ENCODE measurements at regions not wholly inside any gene's neighbourhood (a gene's known extent, or its start where the extent isn't known, plus 50 kb on each side); places are given as distances from the start of the nearest gene placed in this dataset.

DNA sequence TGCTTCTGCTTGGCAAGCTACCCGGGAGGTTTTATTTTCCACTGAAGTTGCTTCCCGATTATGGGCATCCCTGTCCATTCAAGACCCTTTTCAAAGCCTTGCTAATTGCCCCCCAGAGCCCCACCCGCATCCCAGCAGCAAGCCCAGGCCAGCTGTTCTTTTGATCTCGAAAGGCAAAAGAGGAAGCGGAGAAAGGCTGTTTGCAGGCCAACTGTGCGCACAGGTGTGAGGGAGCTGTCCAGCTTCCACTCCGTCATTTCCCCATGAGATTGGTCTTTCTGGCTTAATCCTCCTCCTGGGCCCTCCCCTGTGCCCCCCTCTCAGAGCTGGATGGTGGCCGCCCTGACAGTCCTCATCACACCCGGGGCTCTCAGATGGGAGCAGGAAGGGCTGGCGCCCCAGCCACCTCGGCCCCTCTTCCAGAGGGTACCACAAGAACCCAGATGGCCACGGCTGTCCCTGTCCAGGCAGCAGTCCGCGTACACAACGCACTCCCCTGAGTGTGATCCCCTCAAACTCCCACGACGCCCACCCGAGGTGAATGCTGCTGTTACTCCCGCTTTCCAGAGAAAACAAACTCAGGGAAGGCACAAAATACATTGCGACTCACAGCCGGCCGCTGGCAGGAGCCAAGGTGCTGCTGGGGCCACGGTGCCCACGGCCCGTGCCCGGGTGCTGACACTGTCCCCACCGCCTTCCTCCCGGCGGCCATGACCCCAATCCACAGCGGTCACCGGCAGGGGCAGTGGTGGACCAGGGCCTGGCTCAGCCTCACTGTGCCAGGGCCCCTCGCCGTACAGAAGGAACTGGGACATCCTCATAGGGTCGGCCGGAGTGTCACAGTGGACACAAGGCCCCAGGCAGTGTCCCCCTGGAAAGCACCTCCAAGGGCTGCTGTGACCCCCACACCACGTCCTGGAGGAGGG lies 121.9 kb downstream of the CRYAA start:
- ATAC-seq (ENCODE audit: low read depth) (peak; percentile 66), DNase-seq (peak; percentile 71)
- H3K9ac ChIP-seq (ENCODE audit: low read length): no peak overlapping the region
- Mint-ChIP-seq H3K27ac (peak overlapping the region; percentile 46), H3K9me3 (ENCODE audit: insufficient read depth) (peaks cover 5% of the 10 kb centered on the region), H3K4me1 (peaks cover 32% of the 10 kb centered on the region), H3K27me3 (peaks cover 22% of the 10 kb centered on the region), H3K4me3 (no peak overlapping the region)
- peaks cover 0 to 7% (median 3%) of the 10 kb centered on the region in 4 experiments for H3K27me3 ChIP-seq (replicated peaks in 1 of 4; ENCODE audit: control extremely low read depth in 1 of 4, control insufficient read depth in 3 of 4, insufficient read depth in 4 of 4, low read length in 3 of 4)
- no peak overlapping the region for H2AFZ ChIP-seq (ENCODE audit: insufficient read depth, low read depth, low read length, poor library complexity, severe bottlenecking)
- H3K4me1 ChIP-seq (ENCODE audit: control insufficient read depth in 2 of 2, insufficient read depth in 2 of 2, low read length in 2 of 2): peaks cover 22 to 31% of the 10 kb centered on the region in 2 donors
- H3K36me3 ChIP-seq (replicated peaks in 1 of 2; ENCODE audit: control extremely low read depth in 1 of 2, control insufficient read depth in 1 of 2, extremely low read depth in 1 of 2, insufficient read depth in 2 of 2, low read length in 1 of 2): no peaks in the 10 kb centered on the region
- intact Hi-C loops (cut with micrococcal nuclease): no loop called here
- peaks cover 0 to 17% (median 4%) of the 10 kb centered on the region in 3 donors for H3K9me3 ChIP-seq (ENCODE audit: control extremely low read depth in 1 of 3, control insufficient read depth in 2 of 3, insufficient read depth in 1 of 3, low read length in 2 of 3)
- 66% methylated on average over 35 of the region's 36 CpGs for WGBS (ENCODE audit: insufficient coverage)
- H3K79me2 ChIP-seq (ENCODE audit: control insufficient read depth, insufficient read depth, low read length): no peaks in the 10 kb centered on the region
- no peak overlapping the region for H3K4me3 ChIP-seq (ENCODE audit: control extremely low read depth in 1 of 5, extremely low read depth in 1 of 5, insufficient read depth in 1 of 5, low read depth in 2 of 5, low read length in 4 of 5)
- no peak overlapping the region for H3K27ac ChIP-seq (ENCODE audit: low read length in 2 of 2)
- no peak overlapping the region for H3K4me2 ChIP-seq (replicated peaks; ENCODE audit: low read depth, low read length, poor library complexity, severe bottlenecking)
- TF ChIP-seq EZH2 (IDR thresholded peaks at IDR 0.05; ENCODE audit: borderline replicate concordance, insufficient read depth, low read depth, low read length, poor library complexity, severe bottlenecking): no peak
- TF ChIP-seq, protein P1, sequence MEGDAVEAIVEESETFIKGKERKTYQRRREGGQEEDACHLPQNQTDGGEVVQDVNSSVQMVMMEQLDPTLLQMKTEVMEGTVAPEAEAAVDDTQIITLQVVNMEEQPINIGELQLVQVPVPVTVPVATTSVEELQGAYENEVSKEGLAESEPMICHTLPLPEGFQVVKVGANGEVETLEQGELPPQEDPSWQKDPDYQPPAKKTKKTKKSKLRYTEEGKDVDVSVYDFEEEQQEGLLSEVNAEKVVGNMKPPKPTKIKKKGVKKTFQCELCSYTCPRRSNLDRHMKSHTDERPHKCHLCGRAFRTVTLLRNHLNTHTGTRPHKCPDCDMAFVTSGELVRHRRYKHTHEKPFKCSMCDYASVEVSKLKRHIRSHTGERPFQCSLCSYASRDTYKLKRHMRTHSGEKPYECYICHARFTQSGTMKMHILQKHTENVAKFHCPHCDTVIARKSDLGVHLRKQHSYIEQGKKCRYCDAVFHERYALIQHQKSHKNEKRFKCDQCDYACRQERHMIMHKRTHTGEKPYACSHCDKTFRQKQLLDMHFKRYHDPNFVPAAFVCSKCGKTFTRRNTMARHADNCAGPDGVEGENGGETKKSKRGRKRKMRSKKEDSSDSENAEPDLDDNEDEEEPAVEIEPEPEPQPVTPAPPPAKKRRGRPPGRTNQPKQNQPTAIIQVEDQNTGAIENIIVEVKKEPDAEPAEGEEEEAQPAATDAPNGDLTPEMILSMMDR (IDR thresholded peaks at IDR 0.05): no peak
- H4K20me1 ChIP-seq (ENCODE audit: control insufficient read depth, insufficient read depth, low read length, poor library complexity, severe bottlenecking): no peaks in the 10 kb centered on the region
- ChIA-PET CTCF (no interaction called here), POLR2A (no interaction called here)

DNA sequence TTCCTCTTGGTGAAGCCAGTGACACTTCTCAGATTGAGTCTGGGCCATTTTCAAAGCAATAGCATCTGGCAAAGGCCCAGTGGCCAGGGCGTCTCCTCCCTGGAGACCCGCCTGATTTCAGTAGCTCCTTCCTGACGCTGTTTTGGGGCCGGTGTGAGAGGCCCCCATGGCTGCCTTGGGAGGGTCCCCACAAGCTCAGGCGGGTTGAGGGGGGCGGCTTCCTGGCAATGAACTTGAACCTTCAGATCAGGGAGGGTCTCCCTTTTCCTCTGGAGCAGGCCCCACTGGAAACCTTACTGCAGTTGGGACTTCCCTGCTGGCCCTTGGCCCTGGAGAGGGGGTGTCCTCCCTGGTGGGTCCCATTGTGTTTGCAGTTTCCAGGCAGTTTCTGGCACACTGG lies 121.2 kb downstream of the CRYAA start:
- CTCF ChIA-PET: no interaction called here

More for the DNA sequence above, 121.2 kb downstream of the CRYAA start:
- no peak overlapping the region for H3K4me3 ChIP-seq (ENCODE audit: control extremely low read depth in 1 of 5, extremely low read depth in 1 of 5, insufficient read depth in 1 of 5, low read depth in 2 of 5, low read length in 4 of 5)
- H3K79me2 ChIP-seq (ENCODE audit: control insufficient read depth, insufficient read depth, low read length): no peaks in the 10 kb centered on the region
- H3K4me2 ChIP-seq (replicated peaks; ENCODE audit: low read depth, low read length, poor library complexity, severe bottlenecking): no peak overlapping the region
- DNase-seq (no peak), ATAC-seq (ENCODE audit: low read depth) (no peak)
- Mint-ChIP-seq H3K4me3 (no peak overlapping the region), H3K27me3 (peaks cover 17% of the 10 kb centered on the region), H3K9me3 (ENCODE audit: insufficient read depth) (peaks cover 2% of the 10 kb centered on the region), H3K4me1 (peaks cover 24% of the 10 kb centered on the region), H3K27ac (no peak overlapping the region)
- WGBS (ENCODE audit: insufficient coverage): 63% methylated on average over 6 of the region's 6 CpGs
- no peak overlapping the region for H3K27ac ChIP-seq (ENCODE audit: low read length in 2 of 2)
- H3K4me1 ChIP-seq (ENCODE audit: control insufficient read depth in 2 of 2, insufficient read depth in 2 of 2, low read length in 2 of 2): peaks cover 15 to 23% of the 10 kb centered on the region in 2 donors
- POLR2A ChIA-PET: interaction anchor here (0.7 kb wide), 1 partner anchor 16 kb away, joined by 8 read pairs; no protein-coding TSS in a partner anchor
- TF ChIP-seq, protein P1 (IDR thresholded peaks at IDR 0.05): no peak
- no peak for TF ChIP-seq EZH2 (IDR thresholded peaks at IDR 0.05; ENCODE audit: borderline replicate concordance, insufficient read depth, low read depth, low read length, poor library complexity, severe bottlenecking)
- peaks cover 0 to 7% (median 3%) of the 10 kb centered on the region in 4 experiments for H3K27me3 ChIP-seq (replicated peaks in 1 of 4; ENCODE audit: control extremely low read depth in 1 of 4, control insufficient read depth in 3 of 4, insufficient read depth in 4 of 4, low read length in 3 of 4)
- intact Hi-C loops (cut with micrococcal nuclease): no loop called here
- no peaks in the 10 kb centered on the region for H4K20me1 ChIP-seq (ENCODE audit: control insufficient read depth, insufficient read depth, low read length, poor library complexity, severe bottlenecking)
- no peaks in the 10 kb centered on the region for H3K36me3 ChIP-seq (replicated peaks in 1 of 2; ENCODE audit: control extremely low read depth in 1 of 2, control insufficient read depth in 1 of 2, extremely low read depth in 1 of 2, insufficient read depth in 2 of 2, low read length in 1 of 2)
- H3K9me3 ChIP-seq (ENCODE audit: control extremely low read depth in 1 of 3, control insufficient read depth in 2 of 3, insufficient read depth in 1 of 3, low read length in 2 of 3): peaks cover 0 to 13% (median 0%) of the 10 kb centered on the region in 3 donors
- no peak overlapping the region for H2AFZ ChIP-seq (ENCODE audit: insufficient read depth, low read depth, low read length, poor library complexity, severe bottlenecking)
- no peak overlapping the region for H3K9ac ChIP-seq (ENCODE audit: low read length)

Measured in B cell (primary cell).